ENCODE measurements at regions not wholly inside any gene's neighbourhood (a gene's known extent, or its start where the extent isn't known, plus 50 kb on each side); places are given as distances from the start of the nearest gene placed in this dataset.
"Not testable (repeated sequence)": the region's sequence is repeated elsewhere in the genome, so short reads cannot be mapped to it uniquely, and the experiment has no call there.

DNA sequence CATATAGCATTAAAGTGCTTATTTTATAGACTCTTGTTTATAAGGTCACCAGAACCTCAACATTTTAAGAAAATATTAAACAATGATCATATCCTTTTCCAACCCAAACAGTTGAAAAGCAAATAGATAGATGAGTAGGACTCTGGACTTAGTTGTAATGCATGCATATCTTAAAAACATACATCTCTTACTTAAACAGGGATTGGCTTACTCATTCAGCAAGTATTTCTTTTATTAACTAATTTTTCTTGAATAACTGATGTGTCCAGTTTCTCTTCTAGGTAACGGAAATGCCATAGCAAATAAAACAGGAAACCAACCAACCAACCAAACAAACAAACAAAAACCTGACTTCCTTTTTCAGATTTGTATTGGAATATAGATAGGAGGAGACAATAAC, 70.9 kb upstream of the NBPF4 start:
- Histone ChIP-seq H3K27ac (no peak overlapping the region), H3K27me3 (ENCODE audit: insufficient read depth, low read depth, severe bottlenecking) (no peaks in the 10 kb centered on the region), H3K36me3 (no peaks in the 10 kb centered on the region), H3K9me3 (ENCODE audit: severe bottlenecking) (no peaks in the 10 kb centered on the region), H3K4me3 (ENCODE audit: low read depth, low read length) (no peak overlapping the region)
- DNase-seq, result no peak
- TF ChIP-seq, protein P1, sequence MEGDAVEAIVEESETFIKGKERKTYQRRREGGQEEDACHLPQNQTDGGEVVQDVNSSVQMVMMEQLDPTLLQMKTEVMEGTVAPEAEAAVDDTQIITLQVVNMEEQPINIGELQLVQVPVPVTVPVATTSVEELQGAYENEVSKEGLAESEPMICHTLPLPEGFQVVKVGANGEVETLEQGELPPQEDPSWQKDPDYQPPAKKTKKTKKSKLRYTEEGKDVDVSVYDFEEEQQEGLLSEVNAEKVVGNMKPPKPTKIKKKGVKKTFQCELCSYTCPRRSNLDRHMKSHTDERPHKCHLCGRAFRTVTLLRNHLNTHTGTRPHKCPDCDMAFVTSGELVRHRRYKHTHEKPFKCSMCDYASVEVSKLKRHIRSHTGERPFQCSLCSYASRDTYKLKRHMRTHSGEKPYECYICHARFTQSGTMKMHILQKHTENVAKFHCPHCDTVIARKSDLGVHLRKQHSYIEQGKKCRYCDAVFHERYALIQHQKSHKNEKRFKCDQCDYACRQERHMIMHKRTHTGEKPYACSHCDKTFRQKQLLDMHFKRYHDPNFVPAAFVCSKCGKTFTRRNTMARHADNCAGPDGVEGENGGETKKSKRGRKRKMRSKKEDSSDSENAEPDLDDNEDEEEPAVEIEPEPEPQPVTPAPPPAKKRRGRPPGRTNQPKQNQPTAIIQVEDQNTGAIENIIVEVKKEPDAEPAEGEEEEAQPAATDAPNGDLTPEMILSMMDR (IDR thresholded peaks at IDR 0.05; ENCODE audit: low read depth, low read length), result no peak

DNA sequence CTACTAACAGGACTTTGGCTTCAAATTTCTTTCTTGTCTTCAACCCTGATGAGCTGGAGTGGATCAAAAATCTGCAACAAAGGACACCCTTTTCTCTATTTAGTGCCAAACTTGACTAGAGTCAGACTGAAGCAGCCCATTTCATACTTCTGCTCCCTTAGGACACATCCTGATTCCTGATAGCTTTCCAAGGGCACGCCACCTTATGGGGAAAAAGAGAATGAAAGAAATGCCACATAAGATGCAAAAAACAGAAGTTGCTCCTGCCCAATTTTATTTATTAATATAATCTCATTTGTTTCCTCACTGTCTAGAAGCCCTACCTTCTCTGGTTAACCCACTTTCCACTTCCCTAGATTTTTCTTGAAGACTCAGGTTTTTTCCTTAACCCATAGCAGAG, 72.7 kb upstream of the NBPF4 start:
- Histone ChIP-seq H3K27ac (no peak overlapping the region), H3K9me3 (ENCODE audit: severe bottlenecking) (no peaks in the 10 kb centered on the region), H3K4me3 (ENCODE audit: low read depth, low read length) (no peak overlapping the region), H3K27me3 (ENCODE audit: insufficient read depth, low read depth, severe bottlenecking) (no peaks in the 10 kb centered on the region), H3K36me3 (no peaks in the 10 kb centered on the region)
- TF ChIP-seq, protein P1 (IDR thresholded peaks at IDR 0.05; ENCODE audit: low read depth, low read length), result 0 out of 2 replicates have a peak, but pooled peaks have one; percentile 14
- DNase-seq, result no peak

DNA sequence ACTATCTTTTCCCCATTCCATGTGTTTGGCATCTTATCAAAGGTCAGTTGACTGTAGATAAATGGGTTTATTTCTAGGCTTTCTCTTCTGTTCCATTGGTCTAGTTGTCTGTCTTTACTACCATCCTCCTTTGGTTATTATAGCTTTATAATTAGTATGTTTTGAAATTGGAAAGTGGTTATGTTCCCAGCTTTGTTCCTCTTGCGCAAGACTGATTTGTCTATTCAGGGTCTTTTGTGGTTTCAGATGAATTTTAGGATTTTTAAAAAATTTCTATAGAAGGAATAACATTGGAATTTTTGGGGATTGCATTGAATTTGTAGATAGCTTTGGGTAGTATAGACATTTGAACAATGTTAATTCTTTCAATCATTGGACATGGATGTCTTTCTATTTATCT, 77.0 kb upstream of the NBPF4 start:
- H3K36me3 ChIP-seq, result no peaks in the 10 kb centered on the region
- no peak overlapping the region for H3K4me3 ChIP-seq (ENCODE audit: low read depth, low read length)
- TF ChIP-seq, protein P1 (IDR thresholded peaks at IDR 0.05; ENCODE audit: low read depth, low read length), result no peak

DNA sequence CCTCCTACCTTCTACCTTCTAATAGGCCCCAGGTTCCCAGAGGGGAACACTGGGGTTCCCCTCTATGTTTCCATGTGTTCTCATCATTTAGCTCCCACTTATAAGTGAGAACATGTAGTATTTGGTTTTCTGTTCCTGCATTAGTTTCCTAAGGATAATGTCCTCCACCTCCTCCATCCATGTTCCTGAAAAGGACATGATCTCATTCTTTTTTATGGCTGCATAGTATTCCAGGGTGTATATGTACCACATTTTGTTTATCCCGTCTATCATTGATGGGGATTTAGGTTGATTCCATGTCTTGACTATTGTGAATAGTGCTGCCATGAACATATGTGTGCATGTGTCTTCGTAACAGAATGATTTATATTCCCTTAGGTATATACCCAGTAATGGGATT, 81.5 kb upstream of the NBPF4 start:
- H3K27me3 ChIP-seq (ENCODE audit: insufficient read depth, low read depth, severe bottlenecking); DNase-seq; H3K27ac ChIP-seq; H3K36me3 ChIP-seq; H3K4me3 ChIP-seq (ENCODE audit: low read depth, low read length); H3K9me3 ChIP-seq (ENCODE audit: severe bottlenecking): not testable (repeated sequence)

More for the DNA sequence above, 77.0 kb upstream of the NBPF4 start:
- H3K9me3 ChIP-seq (ENCODE audit: severe bottlenecking), result no peaks in the 10 kb centered on the region
- no peaks in the 10 kb centered on the region for H3K27me3 ChIP-seq (ENCODE audit: insufficient read depth, low read depth, severe bottlenecking)
- no peak for DNase-seq
- H3K27ac ChIP-seq, result no peak overlapping the region

DNA sequence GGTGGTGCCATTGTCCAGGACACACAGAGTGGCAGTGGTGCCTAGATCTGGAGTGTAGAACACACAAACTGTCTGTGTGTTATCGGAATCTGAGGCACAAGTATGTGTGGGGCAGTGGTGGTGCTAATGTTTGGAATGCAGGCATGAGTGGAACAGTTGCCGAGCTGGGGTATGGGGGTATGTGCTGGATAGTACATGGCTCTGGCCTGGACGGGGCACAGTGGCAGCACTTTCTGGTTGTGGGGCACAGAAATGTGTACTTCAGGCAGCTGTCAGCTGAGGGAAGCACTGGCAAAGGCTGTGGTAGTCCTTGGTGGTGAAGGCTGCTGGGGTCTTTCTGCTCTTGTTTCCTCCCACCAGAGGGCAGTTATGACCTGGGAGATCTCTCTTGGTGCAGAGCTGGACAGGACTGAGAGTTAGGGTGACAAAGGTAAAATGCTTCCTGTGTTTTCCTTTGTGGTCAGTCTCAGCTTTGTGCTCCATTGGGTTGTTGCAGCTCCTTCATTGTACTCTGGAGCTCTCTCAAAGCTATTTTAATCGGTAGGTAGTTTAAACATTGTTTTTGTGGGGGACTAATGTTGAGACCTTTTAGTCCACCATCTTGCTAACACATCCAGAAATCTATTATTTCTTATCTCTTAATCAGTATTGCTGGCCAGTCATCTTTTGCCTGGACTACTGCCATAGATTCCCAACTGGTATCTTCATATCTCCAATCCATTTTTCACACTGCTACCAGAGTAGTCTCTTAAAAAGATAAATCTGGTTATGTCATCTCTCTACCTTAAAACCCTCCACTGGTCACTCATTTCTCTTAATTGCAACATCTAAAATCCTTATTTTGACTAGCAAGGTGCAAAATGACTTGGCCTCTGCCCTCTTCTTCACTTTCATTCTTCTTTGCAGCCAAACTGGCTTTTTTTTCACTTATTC, 83.9 kb upstream of the NBPF4 start:
- Histone ChIP-seq H3K27ac (no peak overlapping the region), H3K4me3 (ENCODE audit: low read depth, low read length) (no peak overlapping the region), H3K27me3 (ENCODE audit: insufficient read depth, low read depth, severe bottlenecking) (peaks cover 11% of the 10 kb centered on the region), H3K9me3 (ENCODE audit: severe bottlenecking) (no peaks in the 10 kb centered on the region), H3K36me3 (no peaks in the 10 kb centered on the region)
- TF ChIP-seq, protein P1 (IDR thresholded peaks at IDR 0.05; ENCODE audit: low read depth, low read length), result peak; percentile 68
- peak; percentile 30 for DNase-seq

DNA sequence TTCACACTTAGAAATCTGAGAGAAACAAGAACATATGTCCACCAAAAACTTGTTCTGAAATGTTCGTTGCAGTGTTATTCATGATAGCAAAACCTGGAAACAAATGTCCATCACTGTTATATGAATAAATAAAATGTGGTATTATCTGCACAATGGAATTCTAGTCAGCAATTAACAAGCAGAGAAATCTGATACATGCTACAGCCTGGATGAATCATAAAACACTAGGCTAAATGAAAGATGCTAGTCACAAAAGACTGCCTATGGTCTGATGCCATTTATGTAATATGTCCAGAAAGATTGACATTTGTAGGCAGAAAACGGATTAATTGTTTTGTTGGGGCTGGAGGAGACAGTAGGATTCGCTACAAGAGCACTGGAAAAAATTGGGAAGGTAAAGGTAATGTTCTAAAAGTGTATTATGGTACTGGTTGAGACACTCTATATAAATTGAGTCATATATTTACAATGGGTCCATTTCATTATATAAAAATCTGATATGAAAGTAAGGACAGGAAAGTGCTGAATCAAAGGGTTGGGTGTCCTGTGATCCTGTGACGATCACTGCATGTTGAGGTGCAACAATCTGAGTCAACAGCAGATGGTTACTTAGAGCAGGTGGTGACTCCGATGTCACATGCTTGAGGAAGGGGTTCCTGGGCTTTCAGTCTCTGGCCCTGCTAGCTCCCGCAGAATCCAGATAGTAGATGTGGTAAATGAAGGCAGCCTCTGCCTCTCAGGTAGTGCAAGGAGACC, 102.1 kb upstream of the NBPF4 start:
- Histone ChIP-seq H3K36me3 (no peaks in the 10 kb centered on the region), H3K9me3 (ENCODE audit: severe bottlenecking) (peaks cover 2% of the 10 kb centered on the region), H3K27me3 (ENCODE audit: insufficient read depth, low read depth, severe bottlenecking) (peaks cover 22% of the 10 kb centered on the region), H3K4me3 (ENCODE audit: low read depth, low read length) (no peak overlapping the region), H3K27ac (no peak overlapping the region)
- TF ChIP-seq, protein P1 (IDR thresholded peaks at IDR 0.05; ENCODE audit: low read depth, low read length), result no peak
- DNase-seq, result no peak
